ENCODE measurements at regions not wholly inside any gene's neighbourhood (a gene's known extent, or its start where the extent isn't known, plus 50 kb on each side); places are given as distances from the start of the nearest gene placed in this dataset.
"Not testable (repeated sequence)": the region's sequence is repeated elsewhere in the genome, so short reads cannot be mapped to it uniquely, and the experiment has no call there.

DNA sequence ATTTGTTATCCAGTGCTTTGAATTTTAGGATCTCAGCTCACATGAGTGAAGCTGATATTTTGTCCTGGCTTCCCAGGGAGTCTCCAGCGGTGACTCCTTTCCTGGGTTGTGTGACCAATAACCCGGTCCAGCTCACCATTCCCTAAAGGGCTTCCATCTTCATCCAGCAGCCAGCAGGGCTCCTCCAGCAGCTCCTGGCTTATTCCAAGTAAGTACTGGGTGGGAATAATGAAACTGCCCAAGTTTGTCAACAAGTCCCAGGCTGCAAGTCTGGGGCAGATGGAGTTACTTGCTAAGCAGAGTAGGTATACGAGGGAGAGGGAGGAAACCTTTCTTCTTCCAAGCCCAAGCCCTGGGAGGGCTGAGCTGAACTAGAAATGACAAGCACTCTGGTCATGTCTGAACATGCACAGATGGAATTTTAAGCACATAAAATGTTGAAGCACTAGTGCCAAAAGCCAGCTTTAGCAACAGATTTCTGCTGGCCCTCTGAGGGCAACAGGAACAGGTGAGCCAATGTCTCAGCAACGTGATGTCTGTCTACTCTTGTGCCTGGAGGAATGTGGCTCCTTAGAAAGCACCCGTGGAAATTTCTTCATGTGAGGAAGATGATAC is 153.7 kb upstream of the DAPK1 start:
- Histone ChIP-seq H3K9me3 (ENCODE audit: low read length) (no peaks in the 10 kb centered on the region), H3K4me1 (ENCODE audit: insufficient read depth, low read length) (no peaks in the 10 kb centered on the region), H3K4me3 (ENCODE audit: low read length) (no peak overlapping the region), H3K27me3 (ENCODE audit: insufficient read depth, low read length) (no peaks in the 10 kb centered on the region), H2AFZ (ENCODE audit: low read depth, low read length) (no peak overlapping the region), H3K36me3 (ENCODE audit: insufficient read depth, low read length) (no peaks in the 10 kb centered on the region)

DNA sequence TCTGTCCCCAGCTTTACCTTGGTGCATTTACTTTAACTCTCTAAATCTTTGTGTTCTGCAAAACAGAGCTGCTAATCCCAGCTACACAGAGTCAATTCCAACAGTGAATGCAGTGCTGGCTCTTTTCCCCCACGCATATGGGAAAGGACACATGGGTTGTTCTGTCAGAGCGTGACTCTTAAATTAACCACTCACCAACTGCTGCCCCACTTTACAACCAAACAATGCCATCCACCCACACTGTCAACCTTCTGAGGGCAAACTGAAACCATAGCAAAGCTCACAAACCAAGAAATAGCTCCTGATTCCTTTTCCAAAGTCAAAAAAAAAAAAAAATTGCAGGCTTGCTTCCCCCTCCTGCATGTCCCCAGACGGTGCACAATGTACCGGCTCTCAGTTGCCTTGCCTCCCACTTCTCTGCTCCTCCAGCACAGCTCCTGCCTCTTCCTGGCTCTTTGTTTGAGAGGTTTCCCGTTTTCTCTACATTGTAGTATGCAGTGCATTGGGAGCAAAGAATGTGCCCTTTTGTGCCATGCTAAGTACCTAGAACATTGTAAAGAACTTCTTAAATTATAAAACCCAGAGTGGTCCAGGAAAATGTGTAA is 151.5 kb upstream of the DAPK1 start:
- Histone ChIP-seq H3K4me1 (ENCODE audit: insufficient read depth, low read length) (no peaks in the 10 kb centered on the region), H3K36me3 (ENCODE audit: insufficient read depth, low read length) (no peaks in the 10 kb centered on the region), H3K27me3 (ENCODE audit: insufficient read depth, low read length) (no peaks in the 10 kb centered on the region), H3K9me3 (ENCODE audit: low read length) (no peaks in the 10 kb centered on the region), H3K4me3 (ENCODE audit: low read length) (no peak overlapping the region), H2AFZ (ENCODE audit: low read depth, low read length) (no peak overlapping the region)

DNA sequence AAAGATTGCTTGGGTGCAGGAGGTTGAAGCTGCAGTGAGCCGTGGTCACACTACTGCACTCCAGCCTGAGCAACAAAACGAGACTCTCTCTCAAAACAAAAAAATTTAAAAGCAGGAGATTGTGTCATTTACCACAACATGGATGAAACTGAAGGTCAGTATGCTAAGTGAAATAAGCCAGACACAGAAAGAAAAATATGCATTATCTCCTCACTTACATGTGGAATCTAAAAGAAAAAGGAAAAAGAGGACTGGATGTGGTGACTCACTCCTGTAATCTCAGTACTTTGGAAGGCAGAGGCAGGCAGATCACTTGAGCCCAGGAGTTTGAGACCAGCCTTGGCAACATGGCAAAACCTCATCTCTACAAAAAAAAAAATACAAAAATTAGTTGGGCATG is 146.8 kb upstream of the DAPK1 start:
- H3K27me3 ChIP-seq (ENCODE audit: insufficient read depth, low read length) = no peaks in the 10 kb centered on the region
- no peaks in the 10 kb centered on the region for H3K9me3 ChIP-seq (ENCODE audit: low read length)
- no peak overlapping the region for H3K4me3 ChIP-seq (ENCODE audit: low read length)
- no peak overlapping the region for H2AFZ ChIP-seq (ENCODE audit: low read depth, low read length)
- H3K4me1 ChIP-seq (ENCODE audit: insufficient read depth, low read length) = no peaks in the 10 kb centered on the region
- no peaks in the 10 kb centered on the region for H3K36me3 ChIP-seq (ENCODE audit: insufficient read depth, low read length)

GRCh38 chr9:87353301-87353700 is 144.4 kb upstream of the DAPK1 start:
- Histone ChIP-seq H3K9me3 (ENCODE audit: low read length) (no peaks in the 10 kb centered on the region), H3K27me3 (ENCODE audit: insufficient read depth, low read length) (no peaks in the 10 kb centered on the region), H3K4me1 (ENCODE audit: insufficient read depth, low read length) (no peaks in the 10 kb centered on the region), H3K4me3 (ENCODE audit: low read length) (no peak overlapping the region), H2AFZ (ENCODE audit: low read depth, low read length) (no peak overlapping the region), H3K36me3 (ENCODE audit: insufficient read depth, low read length) (no peaks in the 10 kb centered on the region)

DNA sequence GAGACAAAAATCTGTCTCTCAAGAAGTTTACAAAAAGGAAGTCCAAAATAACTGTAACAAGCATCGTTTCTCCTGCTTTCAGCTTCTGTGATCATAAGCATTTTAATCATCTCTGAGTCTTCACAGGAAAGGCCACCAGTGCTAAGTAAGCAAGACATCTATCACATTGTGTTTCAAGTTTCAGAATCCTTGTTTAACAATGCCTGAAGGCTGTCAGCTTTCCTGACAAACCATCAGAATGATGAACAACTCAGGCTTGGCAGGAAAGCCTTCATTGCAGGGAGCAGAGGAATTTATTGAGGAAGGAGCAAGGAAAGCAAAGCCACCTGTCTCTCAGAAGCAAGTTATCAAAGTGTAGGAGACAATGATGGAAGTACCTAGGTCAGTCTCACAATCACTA is 143.5 kb upstream of the DAPK1 start:
- no peak overlapping the region for H2AFZ ChIP-seq (ENCODE audit: low read depth, low read length)
- no peaks in the 10 kb centered on the region for H3K27me3 ChIP-seq (ENCODE audit: insufficient read depth, low read length)
- no peaks in the 10 kb centered on the region for H3K9me3 ChIP-seq (ENCODE audit: low read length)
- no peaks in the 10 kb centered on the region for H3K36me3 ChIP-seq (ENCODE audit: insufficient read depth, low read length)
- H3K4me1 ChIP-seq (ENCODE audit: insufficient read depth, low read length) = no peaks in the 10 kb centered on the region
- no peak overlapping the region for H3K4me3 ChIP-seq (ENCODE audit: low read length)

DNA sequence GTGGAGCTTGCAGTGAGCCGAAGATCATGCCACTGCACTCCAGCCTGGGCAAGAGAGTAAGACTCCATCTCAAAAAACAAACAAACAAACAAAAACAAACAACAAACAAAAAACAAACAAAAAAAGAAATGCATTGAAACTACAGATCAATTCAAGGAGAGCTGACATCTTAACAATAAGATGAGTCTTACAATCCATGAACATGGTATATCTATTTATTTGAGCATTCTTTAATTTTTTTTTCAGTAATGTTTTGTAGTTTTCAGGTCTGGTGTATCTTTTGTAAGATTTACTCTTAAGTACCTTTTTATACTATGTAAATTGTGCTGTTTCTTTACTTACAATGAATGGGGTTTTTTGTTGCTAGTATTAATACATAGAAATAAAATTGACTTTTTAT is 140.1 kb upstream of the DAPK1 start:
- H3K36me3 ChIP-seq (ENCODE audit: insufficient read depth, low read length) = no peaks in the 10 kb centered on the region
- no peaks in the 10 kb centered on the region for H3K9me3 ChIP-seq (ENCODE audit: low read length)
- H3K27me3 ChIP-seq (ENCODE audit: insufficient read depth, low read length) = no peaks in the 10 kb centered on the region
- no peak overlapping the region for H2AFZ ChIP-seq (ENCODE audit: low read depth, low read length)
- H3K4me3 ChIP-seq (ENCODE audit: low read length) = no peak overlapping the region
- H3K4me1 ChIP-seq (ENCODE audit: insufficient read depth, low read length) = no peaks in the 10 kb centered on the region

DNA sequence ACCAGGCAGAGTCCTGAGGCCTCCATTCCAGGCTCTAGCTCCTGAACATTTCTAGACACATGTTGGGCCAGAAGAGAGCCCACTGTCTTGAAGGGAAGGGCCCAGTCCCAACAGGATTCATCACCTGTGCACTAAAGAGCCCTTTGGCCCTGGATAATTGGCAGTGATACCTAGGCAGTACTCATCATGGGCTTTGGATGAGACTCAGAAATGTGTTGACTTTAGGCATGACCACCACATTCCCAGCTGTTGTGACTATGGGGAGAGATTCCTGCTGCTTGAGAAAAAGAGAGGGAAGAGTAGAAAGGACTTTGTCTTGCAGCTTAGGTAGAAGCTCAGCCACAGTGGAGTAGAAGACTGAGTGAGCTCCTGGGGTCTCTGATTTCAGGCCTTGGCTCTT is 138.4 kb upstream of the DAPK1 start:
- Histone ChIP-seq H2AFZ (ENCODE audit: low read depth, low read length) (no peak overlapping the region), H3K4me3 (ENCODE audit: low read length) (no peak overlapping the region), H3K9me3 (ENCODE audit: low read length) (no peaks in the 10 kb centered on the region), H3K4me1 (ENCODE audit: insufficient read depth, low read length) (no peaks in the 10 kb centered on the region), H3K27me3 (ENCODE audit: insufficient read depth, low read length) (no peaks in the 10 kb centered on the region), H3K36me3 (ENCODE audit: insufficient read depth, low read length) (no peaks in the 10 kb centered on the region)

- Histone ChIP-seq H3K36me3 (ENCODE audit: insufficient read depth, low read length) (no peaks in the 10 kb centered on the region), H3K4me1 (ENCODE audit: insufficient read depth, low read length) (no peaks in the 10 kb centered on the region), H3K9me3 (ENCODE audit: low read length) (no peaks in the 10 kb centered on the region), H2AFZ (ENCODE audit: low read depth, low read length) (no peak overlapping the region), H3K4me3 (ENCODE audit: low read length) (no peak overlapping the region), H3K27me3 (ENCODE audit: insufficient read depth, low read length) (no peaks in the 10 kb centered on the region)
Observed at GRCh38 chr9:87359958-87360601, 137.6 kb upstream of the DAPK1 start.

DNA sequence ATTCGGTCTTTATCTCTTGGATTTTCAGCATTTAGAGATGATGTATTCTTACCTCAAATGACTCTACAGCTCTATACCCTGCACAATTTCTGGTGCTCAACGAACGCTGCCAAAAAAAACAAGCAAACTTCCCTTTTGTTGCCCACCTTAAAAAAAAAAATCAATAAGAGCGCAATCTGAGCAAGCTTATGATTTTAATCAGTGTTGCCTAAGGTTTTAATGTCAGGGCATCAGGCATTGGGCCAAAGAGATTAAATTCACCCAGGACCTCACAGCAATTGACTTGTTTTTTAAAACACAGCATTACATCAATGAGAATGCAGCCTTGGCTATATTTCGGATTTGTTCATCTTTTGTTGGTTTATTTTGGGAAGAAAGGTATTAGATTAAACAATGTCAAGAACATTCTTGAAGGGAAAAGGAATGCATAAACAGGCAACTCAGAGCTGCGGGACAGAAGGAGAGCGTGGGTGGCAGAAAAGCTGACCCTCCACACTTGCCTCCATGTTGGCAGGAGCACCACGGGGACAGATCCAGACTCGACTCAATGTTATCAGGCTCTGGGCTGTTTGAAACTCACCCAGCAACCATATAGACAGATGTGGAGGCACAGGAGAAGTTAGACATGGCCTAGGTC is 127.5 kb upstream of the DAPK1 start:
- H2AFZ ChIP-seq (ENCODE audit: low read depth, low read length) = no peak overlapping the region
- H3K4me3 ChIP-seq (ENCODE audit: low read length) = no peak overlapping the region
- H3K36me3 ChIP-seq (ENCODE audit: insufficient read depth, low read length) = no peaks in the 10 kb centered on the region
- no peaks in the 10 kb centered on the region for H3K27me3 ChIP-seq (ENCODE audit: insufficient read depth, low read length)
- H3K9me3 ChIP-seq (ENCODE audit: low read length) = no peaks in the 10 kb centered on the region
- H3K4me1 ChIP-seq (ENCODE audit: insufficient read depth, low read length) = no peaks in the 10 kb centered on the region

DNA sequence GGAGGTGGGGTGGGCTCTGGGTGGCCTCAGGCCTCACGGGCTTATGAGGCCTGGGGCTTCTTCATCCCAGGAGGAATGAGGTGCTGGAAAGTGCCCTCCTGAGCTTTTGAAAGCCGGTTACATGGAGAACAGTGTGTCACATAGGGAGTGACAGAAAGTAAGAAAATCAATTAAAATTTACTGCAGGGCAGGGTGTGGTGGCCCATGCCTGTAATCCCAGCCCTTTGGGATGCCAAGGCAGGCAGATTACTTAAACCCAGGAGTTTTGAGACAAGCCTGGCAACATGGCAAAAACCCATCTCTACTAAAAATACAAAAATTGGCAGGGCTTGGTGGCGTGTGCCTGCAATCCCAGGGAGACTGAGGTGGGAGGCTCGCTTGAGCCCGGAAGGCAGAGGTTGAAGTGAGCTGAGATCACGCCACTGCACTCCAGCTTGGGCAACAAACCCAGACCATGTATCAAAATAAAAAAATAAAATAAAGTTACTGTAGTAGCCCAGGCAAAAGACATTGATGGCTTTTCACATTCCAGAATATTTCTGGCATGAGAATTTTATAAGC is 125.8 kb upstream of the DAPK1 start:
- Histone ChIP-seq H3K4me1 (ENCODE audit: insufficient read depth, low read length) (no peaks in the 10 kb centered on the region), H3K27me3 (ENCODE audit: insufficient read depth, low read length) (no peaks in the 10 kb centered on the region), H3K4me3 (ENCODE audit: low read length) (no peak overlapping the region), H3K9me3 (ENCODE audit: low read length) (no peaks in the 10 kb centered on the region), H2AFZ (ENCODE audit: low read depth, low read length) (no peak overlapping the region), H3K36me3 (ENCODE audit: insufficient read depth, low read length) (no peaks in the 10 kb centered on the region)

DNA sequence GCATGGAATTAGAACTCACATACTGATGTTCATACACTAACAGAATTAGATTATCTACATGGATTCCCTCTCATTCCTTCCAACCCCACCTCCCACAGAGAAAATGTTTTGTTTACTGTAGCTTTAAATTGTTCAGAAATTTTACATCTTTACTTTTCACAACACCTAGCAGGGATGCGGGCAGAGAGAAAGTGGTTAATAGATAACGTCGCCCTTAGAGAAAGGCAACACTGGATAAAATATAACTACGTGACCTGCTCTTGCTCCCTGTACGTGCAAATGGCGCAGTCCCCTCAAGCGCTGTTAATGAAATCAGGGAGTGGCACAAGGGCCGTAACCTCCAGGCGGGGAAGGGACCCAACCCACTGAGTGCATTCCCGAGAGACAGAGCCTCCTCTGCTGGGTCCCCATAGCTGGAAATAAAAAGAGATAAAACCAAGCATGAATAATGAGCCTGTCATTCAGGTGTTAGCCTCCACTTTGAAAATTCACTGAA is 125.3 kb upstream of the DAPK1 start:
- H3K4me3 ChIP-seq (ENCODE audit: low read length) = no peak overlapping the region
- no peak overlapping the region for H2AFZ ChIP-seq (ENCODE audit: low read depth, low read length)
- H3K9me3 ChIP-seq (ENCODE audit: low read length) = no peaks in the 10 kb centered on the region
- no peaks in the 10 kb centered on the region for H3K36me3 ChIP-seq (ENCODE audit: insufficient read depth, low read length)
- H3K27me3 ChIP-seq (ENCODE audit: insufficient read depth, low read length) = peaks cover 2% of the 10 kb centered on the region
- H3K4me1 ChIP-seq (ENCODE audit: insufficient read depth, low read length) = no peaks in the 10 kb centered on the region

GRCh38 chr9:87374023-87374919 is 123.4 kb upstream of the DAPK1 start:
- H2AFZ ChIP-seq (ENCODE audit: low read depth, low read length); H3K27me3 ChIP-seq (ENCODE audit: insufficient read depth, low read length); H3K4me1 ChIP-seq (ENCODE audit: insufficient read depth, low read length); H3K4me3 ChIP-seq (ENCODE audit: low read length); H3K36me3 ChIP-seq (ENCODE audit: insufficient read depth, low read length); H3K9me3 ChIP-seq (ENCODE audit: low read length): not testable (repeated sequence)

Measured in neuron (in vitro differentiated cells).